ENCODE measurements at regions not wholly inside any gene's neighbourhood (a gene's known extent, or its start where the extent isn't known, plus 50 kb on each side); places are given as distances from the start of the nearest gene placed in this dataset.

- DNase-seq (ENCODE audit: low read depth in 2 of 2), result no peak
Observed at GRCh38 chr6:109295109-109295773, 87.0 kb downstream of the CD164 start.

GRCh38 chr6:109292983-109293586 is 89.2 kb downstream of the CD164 start:
- DNase-seq (ENCODE audit: low read depth in 2 of 2), result no peak

DNA sequence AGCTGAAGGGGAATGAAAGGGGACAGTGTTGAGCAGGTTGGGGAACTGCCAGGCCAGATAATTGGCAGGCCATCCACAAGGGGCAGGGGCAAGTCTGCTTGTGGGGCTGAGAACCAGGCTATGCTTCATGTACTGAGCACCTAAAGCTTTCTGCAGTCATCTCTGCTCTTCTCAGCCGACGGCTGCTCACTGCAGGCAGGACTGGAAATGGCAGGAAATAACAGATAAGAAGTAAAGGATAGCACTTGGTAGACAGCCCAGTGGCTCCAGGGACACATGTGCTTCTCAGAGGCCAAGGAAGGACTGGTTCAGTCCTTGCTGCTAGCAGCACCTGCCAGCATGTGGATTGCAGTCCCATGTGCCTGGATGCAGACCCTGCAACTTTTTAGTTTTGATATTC is 89.8 kb downstream of the CD164 start:
- no peak for DNase-seq (ENCODE audit: low read depth in 2 of 2)

DNA sequence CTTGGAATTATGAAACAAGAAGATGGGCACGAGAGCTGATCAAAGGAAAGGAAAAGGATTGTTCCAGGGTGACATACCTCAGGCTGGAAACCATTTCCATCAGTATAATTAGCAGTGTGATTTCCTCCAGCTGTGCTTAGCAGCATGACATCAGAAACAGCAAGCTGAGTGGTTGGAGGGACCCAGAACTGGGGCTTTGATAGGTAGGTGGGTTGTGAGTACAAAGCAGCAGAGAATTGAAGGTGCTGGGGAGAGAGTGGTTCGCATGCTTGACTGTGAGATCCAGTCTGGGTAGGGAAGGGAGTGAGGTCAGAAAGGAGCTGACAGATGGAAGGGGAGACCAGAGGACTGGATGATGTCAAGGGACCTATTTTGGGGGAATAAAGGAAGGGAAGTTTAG is 90.4 kb downstream of the CD164 start:
- no peak for DNase-seq (ENCODE audit: low read depth in 2 of 2)

- DNase-seq (ENCODE audit: low read depth in 2 of 2), result no peak
Observed at GRCh38 chr6:109290143-109290931, 91.9 kb downstream of the CD164 start.

DNA sequence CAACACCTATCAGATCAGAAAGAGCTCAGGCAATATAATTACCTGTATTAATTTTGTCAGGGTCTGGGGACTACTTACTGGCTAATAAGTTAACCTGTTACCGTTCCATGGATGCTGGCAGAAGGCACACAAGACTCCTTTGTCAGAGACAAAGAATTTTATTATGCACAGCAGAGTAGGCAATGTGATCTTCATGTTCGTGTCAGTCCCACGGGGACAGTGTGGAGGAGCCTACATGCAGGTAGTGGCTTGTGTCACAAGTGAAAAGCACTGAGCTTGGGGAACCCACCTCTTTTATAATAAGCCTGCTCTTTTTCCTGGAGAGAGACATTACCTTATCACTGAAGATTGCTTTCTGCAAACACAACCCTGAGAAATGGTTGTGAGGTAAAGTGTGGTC is 96.9 kb downstream of the CD164 start:
- DNase-seq (ENCODE audit: low read depth in 2 of 2), result no peak

DNA sequence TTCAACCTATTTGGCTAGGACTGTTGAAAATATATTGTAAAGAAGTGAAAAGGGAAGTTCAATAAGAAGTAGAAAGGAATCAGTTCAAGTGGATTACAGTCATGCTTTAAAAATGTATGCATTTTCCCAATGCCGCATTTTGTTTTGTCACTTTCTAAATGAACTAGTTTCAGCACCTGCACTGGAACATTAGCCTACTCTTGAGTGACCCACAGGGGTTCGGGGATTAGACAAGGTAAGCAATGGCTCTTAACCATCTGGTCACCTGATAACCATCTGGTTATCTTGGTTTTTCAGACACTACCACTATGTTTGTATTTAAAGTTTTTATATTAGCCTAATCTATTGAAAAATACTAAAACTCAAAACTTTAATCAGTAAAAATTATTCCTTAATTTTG is 97.6 kb downstream of the CD164 start:
- DNase-seq (ENCODE audit: low read depth in 2 of 2), result no peak

DNA sequence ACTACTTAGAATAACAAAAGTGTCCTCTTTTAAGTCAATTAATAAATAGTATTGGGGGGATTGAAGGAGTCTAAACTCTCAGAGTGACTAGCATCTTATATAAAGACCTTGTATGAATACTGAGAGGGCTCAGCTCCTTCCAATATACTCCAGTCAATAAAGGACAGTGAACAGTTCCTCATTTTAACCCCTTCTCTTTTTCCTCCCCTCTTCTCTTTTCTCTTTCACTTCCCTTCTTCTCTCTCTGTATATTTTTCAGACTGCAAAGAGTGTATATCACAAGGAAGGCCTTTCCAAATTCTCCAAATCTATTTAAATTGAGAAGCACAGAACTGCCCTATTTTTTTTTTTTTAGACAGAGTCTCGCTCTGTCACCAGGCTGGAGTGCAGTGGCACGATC is 99.5 kb downstream of the CD164 start:
- DNase-seq (ENCODE audit: low read depth in 2 of 2), result no peak

DNA sequence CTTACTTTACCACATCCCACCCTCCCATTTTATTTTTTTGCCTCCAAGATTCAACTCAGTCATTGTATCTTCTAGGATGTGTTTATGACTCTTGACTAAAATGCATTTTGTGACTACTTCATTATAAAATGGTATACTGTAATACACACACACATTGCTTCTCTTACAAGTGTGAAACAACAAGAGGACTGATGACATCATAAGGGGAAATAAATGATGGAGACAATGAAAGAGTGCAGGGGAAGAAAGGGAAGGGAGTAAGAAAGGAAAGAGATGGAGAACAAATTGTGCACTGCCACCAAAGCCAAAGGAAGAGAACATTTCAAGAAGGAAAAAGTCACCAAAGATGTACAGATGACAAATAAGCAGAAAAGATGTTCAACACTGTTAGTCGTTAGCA is 102.6 kb downstream of the CD164 start:
- DNase-seq (ENCODE audit: low read depth in 2 of 2), result no peak

- no peak for DNase-seq (ENCODE audit: low read depth in 2 of 2)
Observed at GRCh38 chr6:109271622-109272021, 110.6 kb downstream of the CD164 start.

GRCh38 chr6:109269953-109270517 is 112.2 kb downstream of the CD164 start:
- no peak for DNase-seq (ENCODE audit: low read depth in 2 of 2)

DNA sequence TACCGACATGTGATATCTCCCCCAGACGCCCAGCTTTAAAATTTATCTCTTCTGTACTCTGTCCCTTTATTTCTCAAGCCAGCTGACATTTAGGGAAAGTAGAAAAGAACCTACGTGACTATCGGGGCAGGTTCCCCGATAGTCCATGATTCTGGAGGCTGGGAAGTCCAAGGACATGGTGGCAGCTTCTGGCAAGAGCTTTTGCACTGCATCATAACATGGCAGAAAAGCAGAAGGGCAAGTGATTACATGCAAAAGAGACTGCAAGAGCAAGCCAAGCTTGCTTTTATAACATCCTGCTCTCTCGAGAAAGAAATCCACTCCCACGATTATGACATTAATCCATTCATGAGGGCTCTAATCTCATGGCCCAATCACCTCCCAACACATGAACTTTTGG is 113.2 kb downstream of the CD164 start:
- DNase-seq (ENCODE audit: low read depth in 2 of 2), result no peak

DNA sequence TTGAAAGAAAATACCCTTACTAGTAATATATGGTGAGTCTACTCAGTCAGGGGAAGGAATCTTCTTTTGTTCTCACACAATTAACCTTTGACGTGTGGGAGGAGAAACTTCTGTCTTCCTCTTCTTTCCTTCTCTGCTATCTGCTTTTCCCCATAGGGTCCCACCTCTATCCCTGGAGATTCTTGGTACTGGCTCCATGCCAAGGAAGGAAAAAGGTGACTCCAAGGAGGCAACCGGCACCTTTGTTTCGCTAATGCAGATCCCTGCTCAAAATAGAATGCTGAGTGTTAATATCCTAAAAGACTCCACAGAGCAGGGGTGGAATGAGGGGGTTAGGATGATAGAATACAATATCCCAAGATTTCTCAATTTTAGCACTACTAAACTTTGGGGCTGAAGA is 116.7 kb downstream of the CD164 start:
- DNase-seq (ENCODE audit: low read depth in 2 of 2), result no peak

DNA sequence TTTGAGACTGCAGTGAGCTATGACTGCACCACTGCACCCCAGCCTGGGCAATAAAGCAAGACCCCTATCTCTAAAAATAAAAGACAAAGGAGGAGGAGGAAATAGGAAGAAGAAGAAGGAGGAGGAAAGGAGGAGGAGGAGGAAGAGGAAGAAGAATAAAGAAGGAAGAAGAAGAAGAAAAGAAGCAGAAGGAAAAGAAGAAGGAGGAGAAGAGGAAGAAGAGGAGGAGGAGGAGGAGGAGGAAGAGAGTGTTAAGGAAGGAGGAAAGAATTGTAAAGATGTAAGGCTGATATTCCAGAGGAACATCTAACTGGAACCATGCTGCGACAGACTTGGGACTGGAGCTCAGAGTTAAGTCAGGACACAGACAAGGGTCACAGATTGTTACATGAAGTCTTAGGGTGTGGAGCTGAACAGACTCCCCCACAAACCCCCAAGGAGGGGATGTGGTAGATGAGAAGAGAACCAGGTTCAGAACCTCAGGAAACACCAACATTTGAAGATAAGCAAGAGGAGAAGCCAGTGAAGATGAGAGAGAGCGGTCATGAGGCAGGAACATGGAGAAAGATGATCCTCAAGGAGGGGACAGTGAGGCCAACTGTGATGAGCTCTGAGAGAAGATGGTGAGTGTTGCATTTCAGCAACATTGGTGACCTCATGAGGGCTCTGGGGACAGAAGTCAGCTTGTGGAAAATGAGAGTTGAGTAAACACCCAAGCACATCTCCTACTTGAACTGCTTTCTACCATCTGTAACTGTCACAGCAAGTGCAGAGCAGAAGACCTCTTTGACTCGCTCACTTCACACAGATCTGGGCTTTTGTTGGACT is 118.2 kb downstream of the CD164 start:
- DNase-seq (ENCODE audit: low read depth in 2 of 2), result no peak

- no peak for DNase-seq (ENCODE audit: low read depth in 2 of 2)
Observed at GRCh38 chr6:109262261-109262660, 120.0 kb downstream of the CD164 start.

DNA sequence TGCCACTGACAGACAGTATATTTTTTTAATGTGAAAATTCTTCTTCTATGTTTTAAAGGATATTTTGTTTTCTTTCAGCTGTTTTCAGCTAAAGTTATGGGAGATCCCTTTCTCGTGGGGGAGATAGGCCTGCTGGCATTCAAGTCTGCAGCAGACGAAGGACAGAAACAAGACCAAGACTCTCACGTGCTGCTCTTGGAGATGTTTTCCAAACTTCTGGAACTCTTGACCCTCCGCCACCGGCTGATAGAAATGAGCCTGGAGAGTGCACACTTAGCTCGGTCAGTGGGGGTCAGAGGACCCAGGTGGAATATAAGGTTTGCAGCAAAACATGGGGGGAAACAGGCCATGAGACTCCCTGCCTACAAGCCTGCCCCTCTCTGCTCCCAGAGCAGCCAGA is 120.5 kb downstream of the CD164 start:
- no peak for DNase-seq (ENCODE audit: low read depth in 2 of 2)

DNA sequence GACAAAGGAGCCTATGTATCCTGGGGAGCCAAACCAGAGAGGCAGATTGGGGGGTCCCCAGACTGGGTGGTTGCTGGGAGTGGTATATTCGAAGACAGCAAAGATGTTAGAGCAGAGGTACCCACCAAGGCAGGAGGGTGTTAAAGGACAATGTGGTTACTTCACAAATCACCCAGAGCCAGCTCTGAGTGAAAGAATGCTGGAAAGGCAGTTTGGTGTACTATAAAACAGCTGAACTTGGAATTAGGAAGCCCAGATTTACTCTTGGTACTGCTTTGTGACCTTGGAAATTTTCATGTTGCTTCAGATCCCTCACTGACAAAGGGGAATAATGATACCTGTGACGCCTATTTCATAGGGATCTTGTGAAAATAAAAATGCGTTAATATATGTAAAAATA is 121.6 kb downstream of the CD164 start:
- DNase-seq (ENCODE audit: low read depth in 2 of 2), result no peak

DNA sequence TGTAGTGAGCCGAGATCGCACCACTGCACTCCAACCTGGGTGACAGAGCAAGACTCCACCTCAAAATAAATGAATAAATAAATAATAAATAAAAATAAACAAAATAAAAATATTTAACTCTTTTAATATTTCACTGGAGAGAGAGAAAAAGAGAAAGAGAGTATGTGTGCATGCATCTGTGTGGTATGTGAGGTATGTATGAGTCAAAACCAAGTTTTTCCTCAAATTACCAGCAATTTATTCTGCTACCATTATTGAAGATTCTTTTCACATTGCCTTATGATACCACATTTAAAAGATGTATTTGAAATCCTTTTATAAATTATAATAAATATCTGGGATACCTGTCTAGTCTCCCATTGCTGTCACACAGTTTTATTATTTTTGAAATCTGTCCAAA is 122.1 kb downstream of the CD164 start:
- DNase-seq (ENCODE audit: low read depth in 2 of 2), result no peak

- no peak for DNase-seq (ENCODE audit: low read depth in 2 of 2)
Observed at GRCh38 chr6:109258129-109258528, 124.1 kb downstream of the CD164 start.

DNA sequence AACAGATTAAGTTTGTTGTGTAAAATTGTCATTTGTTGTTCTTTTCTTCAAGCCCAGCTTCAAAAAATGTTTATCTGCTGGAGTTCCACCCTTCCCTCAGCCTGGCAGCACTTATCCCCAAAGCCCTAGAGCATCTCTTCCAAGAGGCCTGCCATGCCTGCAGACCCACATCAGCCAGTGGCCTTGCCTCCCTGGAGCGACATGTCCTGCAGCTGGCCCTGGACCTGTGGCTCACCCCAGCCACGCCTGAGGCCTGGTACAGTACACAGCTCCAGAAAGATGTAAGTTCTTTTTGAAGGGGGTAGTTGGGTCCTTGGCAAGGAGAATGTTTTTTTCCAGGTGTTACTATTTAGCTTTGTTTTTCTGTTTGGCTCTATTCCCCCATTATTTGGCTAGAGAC is 124.8 kb downstream of the CD164 start:
- no peak for DNase-seq (ENCODE audit: low read depth in 2 of 2)

DNA sequence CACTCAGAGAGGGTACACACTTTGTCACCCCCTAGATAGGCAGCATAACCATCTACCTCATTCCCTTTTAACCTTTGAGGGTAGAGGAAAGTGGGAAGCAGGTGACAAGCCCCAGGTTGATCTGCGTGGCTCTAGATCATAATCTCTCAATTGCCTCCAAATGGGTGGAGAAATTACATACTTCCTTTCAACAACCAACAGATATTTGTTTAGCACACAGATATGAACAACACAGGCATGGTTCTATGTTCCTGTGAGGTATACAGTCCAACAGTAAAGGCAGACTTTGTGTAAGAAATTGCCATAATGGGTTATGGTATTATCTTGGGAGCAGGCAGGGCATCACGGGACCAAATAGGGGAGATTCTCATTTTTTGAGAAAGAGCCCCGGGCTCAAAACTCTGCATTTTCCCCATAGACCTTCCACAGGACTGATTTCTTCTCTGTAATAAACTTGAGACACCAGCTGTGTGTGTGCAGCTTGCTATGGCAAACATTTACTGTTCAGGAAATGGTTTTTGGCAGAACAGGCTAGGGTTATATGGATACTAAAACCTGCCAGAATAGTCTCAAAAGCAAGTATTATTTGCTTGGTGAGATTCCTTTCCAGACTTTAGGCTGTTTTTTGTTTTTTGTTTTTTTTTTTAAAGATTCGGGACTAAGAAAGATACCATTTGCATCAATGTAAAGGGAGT is 126.2 kb downstream of the CD164 start:
- DNase-seq (ENCODE audit: low read depth in 2 of 2), result no peak
